Right lobe of liver (tissue), 4 donors: ENCODE measurements at regions not wholly inside any gene's neighbourhood (a gene's known extent, or its start where the extent isn't known, plus 50 kb on each side); places are given as distances from the start of the nearest gene placed in this dataset.

Experiments
- CTCF ChIP-seq, 4 donors: fragments of 200-600 bp in 3 of 4; fragments of 450-650 bp in 1 of 4; IDR thresholded peaks; one replicate each; pipeline versions ENCODE4 v1.5.1 to v1.8.0; 2016 to 2022; ENCODE audit warnings: antibody characterized with exemption in 4 of 4, mild to moderate bottlenecking in 2 of 4
- POLR2A ChIP-seq: fragments of 450-650 bp; IDR thresholded peaks from one replicate; pipeline ENCODE4 v1.6.1; 2017; ENCODE audit warnings: antibody characterized with exemption, mild to moderate bottlenecking
- donor health status: DM: no; HTN: no; CAD: no.
- donor health status: DM: no; HTN: no; CAD: no.
- donor health status: DM: no; HTN: yes; CAD: no.

GRCh38 chr4:180898305-180898704 is 1344.9 kb upstream of the TENM3 start:
- TF ChIP-seq CTCF (IDR thresholded peaks at IDR 0.05): no peak
- TF ChIP-seq POLR2A: no peak
